Astrocyte (in vitro differentiated cells and primary cell): ENCODE measurements at regions not wholly inside any gene's neighbourhood (a gene's known extent, or its start where the extent isn't known, plus 50 kb on each side); places are given as distances from the start of the nearest gene placed in this dataset.

Source experiments
- CTCF ChIP-seq: IDR thresholded peaks from 2 replicates; pipeline ENCODE4 v1.5.1; 2011; ENCODE audit warnings: low read depth, mild to moderate bottlenecking, inconsistent platforms, low read length, moderate library complexity; ENCODE audit not compliant: insufficient read depth
- EZH2 ChIP-seq: IDR thresholded peaks from 2 replicates; pipeline ENCODE4 v1.6.1; 2012; ENCODE audit warnings: mild to moderate bottlenecking, low read length, inconsistent platforms; ENCODE audit not compliant: insufficient read depth

DNA sequence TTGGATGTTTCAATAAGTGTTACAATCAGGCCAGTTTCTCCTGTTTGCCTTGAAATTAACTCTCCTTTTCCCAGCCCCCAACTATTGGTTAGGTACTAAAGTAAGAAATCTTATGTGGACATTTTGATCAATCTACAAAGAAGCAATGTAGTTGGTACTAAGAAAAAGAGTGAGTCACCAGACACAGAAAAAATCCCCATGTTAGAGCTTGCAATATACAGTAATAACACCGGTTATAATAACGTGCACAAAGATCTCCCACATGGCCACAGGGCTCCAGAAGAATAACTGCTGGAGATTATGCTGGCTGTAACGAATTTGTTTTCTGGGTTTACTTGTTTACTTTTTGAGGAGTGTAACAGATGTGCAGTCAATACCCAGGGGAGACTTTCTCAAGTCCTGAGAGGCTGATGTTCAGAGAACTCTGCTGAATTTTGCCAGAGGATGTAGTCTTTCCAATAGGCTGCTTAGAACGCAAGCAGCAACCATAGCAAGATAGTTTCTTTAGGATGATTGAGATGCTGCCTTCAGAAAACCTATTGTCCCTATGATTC is 166.2 kb upstream of the SPACA1 start:
- no peak for TF ChIP-seq CTCF
- TF ChIP-seq EZH2, result no peak
